ENCODE measurements at regions not wholly inside any gene's neighbourhood (a gene's known extent, or its start where the extent isn't known, plus 50 kb on each side); places are given as distances from the start of the nearest gene placed in this dataset.

DNA sequence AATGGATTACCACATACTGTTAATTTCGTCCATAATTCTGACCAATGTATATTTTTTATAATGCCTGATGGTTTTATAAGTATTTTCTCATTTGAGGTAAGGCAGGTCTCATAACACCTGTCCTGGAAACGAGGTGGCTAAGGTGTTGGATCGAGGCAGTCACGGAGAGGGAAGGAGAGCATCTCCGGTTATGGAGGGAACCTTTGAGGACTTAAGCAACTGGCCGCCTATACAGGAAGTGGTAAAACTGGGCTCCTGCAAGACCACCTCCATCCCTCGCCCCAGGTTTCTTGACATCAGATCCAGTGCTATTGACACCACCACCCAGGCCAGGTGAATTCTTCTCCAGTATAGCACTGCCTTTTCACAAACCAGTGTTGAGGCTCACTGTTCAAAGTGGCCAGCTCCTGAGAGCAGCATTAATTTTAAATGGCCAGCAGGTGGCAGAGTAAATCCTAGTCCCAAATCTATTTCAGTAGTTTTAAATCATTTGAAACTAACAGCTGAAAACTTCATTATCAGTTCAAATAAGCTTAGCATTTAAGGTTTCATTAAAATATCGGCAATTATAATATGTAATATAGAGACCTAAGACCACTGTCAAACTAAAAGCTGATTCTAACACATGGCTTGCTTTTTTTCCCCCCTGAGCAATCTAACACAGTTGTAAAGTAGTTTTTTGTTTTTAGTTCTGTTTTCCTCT lies 100.8 kb downstream of the PPM1A start:
- DNase-seq = peak; percentile 31

GRCh38 chr14:60350366-60350720 lies 101.3 kb downstream of the PPM1A start:
- DNase-seq = no peak

DNA sequence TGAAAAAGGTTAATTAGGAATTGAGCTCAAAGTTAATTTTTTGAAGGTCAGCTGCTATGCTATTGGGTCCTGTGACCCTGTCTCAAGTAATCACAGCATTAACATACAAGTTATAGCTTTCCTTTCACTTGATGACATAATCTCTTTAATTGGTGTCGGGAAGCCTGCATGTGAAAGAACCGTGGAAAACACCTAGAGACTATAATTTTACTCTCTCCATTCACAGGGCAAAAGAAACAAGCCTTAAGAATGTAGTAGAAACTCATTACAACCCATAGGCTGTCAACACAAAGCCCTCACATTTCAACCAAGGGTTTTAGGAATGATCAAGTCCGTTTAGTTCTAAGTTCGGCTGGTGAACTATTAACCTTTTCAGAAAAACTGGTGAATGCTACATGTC lies 104.4 kb downstream of the PPM1A start:
- DNase-seq = no peak

DNA sequence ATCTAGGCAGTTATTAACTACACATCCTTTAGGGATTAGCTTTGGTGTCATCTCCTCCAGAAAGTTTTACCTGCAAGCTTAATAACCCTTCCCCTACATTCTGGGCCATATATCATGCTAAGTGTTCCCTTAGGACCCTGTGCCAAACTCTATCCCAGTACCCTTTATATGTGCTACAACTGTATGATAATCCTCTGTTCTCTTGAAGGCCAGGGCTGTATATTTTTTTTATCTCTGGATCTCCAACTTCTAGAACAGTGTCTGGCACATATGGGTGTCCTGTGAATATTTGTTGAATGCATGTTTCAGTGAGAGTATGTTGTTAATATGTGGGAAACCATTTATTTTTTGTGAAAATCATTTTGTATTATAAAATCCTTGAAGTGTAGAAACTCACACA lies 106.7 kb downstream of the PPM1A start:
- no peak for DNase-seq

GRCh38 chr14:60356386-60356785 lies 107.4 kb downstream of the PPM1A start:
- DNase-seq = no peak

DNA sequence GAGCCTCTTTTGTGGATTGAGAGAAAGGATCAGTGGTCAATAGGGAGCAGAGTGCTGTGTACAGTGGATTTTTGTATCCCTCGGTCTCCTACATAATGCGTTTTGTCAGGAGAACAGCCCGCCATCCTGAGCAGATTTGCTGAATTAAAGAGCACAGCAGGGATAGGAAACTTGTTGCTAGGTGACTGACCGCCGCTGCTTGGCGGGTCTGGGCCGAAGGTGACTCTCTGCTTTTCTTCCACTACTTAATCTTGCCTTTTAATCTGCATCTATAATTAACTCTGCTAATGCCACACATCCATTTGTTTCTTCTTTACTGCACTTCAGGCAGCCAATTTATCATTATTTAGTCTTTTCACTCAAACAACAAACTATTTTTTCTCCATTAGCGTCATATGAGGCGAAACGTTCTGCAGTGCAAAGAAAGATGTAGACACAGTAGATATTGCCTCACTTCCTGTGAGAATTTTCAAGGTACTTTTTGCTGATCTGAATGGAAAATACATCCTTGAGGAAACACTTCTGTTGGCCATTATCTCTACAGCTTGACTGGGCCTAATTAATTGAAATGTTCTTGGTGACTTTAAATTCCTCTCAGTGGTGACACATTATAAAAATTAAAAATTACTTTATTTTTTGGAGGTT lies 108.0 kb downstream of the PPM1A start:
- DNase-seq = no peak

GRCh38 chr14:60357551-60358149 lies 108.6 kb downstream of the PPM1A start:
- DNase-seq = no peak

DNA sequence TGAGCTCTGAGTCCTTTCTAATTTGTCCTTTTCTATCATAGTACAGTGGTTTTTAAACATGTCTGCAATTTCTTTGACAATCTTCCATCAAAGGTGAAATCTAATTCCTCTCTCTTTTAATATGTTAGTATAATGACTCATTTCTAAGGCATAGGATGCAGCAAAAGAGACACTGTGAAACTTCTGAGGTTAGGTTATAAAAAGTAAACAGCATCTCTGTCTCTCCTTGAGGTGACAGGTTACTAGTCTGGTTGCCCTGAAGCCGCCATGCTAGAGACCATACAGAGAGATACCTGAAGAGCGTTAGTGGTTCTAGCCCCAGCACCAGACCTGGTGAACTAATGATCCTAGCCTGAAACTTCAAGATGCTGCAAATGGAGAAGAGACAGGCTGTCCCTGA lies 114.3 kb downstream of the PPM1A start:
- DNase-seq = no peak

- no peak for DNase-seq
Measured at GRCh38 chr14:60363687-60364086, 114.7 kb downstream of the PPM1A start.

- no peak for DNase-seq
Measured at GRCh38 chr14:60381909-60382308, 104.0 kb downstream of the C14orf39 start.

Measured in stimulated activated CD4-positive, alpha-beta T cell treated with anti-CD3 and anti-CD28 coated beads, Interleukin-4, amount 100 ng/mL, for 24 hours (primary cell).